HG03139 (cell line): ENCODE measurements at regions not wholly inside any gene's neighbourhood (a gene's known extent, or its start where the extent isn't known, plus 50 kb on each side); places are given as distances from the start of the nearest gene placed in this dataset.

ENCODE experiments used
- ATAC-seq: cut with Tn5 transposase; IDR thresholded peaks from one replicate; pipeline ENCODE4 v1.9.1; 2021; ENCODE audit not compliant: unreplicated experiment

- ATAC-seq = no peak
Measured at GRCh38 chr9:16223074-16223871, 647.2 kb downstream of the BNC2 start.

DNA sequence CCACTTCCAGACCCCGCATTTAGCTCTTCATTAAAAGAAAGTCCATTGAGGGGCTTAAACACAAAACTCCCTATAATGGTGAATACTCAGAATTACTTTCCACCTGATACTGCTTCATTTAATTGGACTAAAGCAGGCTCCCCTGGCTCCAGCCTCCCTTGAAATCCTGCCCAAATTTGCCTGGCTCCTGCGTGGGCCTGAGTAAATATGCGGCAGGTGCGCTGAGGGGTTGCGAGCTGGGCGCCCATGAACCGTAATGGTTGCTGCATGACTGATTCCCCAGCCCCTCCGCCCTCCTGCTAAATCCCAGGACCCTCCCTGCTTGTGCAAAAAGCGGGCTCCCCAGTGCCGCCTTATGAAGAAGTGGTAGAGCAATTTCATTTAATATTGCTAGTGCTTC is 639.7 kb downstream of the BNC2 start:
- ATAC-seq = no peak

DNA sequence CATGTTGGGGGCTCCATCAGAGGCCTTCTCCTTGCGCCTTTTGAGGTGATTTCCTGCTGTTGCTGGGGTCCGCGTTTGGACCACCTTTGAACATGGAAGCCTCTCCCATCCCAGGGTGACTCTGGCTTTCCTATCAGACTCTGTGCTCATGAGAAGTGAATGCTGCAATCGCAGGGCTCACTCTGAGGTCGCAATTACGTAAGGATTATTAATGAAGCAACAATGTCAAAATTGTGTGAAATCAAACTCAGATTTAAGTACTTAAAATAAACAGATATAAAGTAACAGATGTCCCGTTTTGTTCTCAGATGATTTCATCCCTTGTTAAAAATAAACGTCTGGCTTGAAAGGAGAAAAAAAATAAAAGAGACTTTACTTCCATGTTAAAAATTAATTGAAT is 634.2 kb downstream of the BNC2 start:
- no peak for ATAC-seq

- no peak for ATAC-seq
Measured at GRCh38 chr9:16236882-16237281, 633.6 kb downstream of the BNC2 start.

- no peak for ATAC-seq
Measured at GRCh38 chr9:16238623-16239138, 631.8 kb downstream of the BNC2 start.

GRCh38 chr9:16241231-16241630 is 629.2 kb downstream of the BNC2 start:
- no peak for ATAC-seq

DNA sequence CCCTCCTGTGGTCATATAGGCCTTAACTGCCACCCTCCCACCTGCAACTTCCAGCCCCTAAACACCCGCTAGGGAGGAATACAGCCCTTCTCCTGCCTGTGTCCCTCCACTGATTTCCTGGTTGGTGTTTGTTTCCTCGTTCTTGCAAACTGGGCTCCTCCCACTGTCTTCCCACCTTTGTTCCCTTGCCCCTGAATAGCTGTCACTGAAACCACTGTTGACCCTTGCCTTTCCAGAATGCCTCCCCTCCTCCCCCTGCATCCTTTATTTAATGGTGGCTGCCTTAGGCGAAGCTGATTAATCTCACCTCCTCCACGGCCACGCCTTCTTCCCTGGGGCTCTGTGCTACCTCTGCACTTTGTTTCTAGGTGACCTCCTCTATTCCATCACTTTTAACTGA is 626.7 kb downstream of the BNC2 start:
- ATAC-seq = no peak

- no peak for ATAC-seq
Measured at GRCh38 chr9:16245756-16246440, 624.6 kb downstream of the BNC2 start.

DNA sequence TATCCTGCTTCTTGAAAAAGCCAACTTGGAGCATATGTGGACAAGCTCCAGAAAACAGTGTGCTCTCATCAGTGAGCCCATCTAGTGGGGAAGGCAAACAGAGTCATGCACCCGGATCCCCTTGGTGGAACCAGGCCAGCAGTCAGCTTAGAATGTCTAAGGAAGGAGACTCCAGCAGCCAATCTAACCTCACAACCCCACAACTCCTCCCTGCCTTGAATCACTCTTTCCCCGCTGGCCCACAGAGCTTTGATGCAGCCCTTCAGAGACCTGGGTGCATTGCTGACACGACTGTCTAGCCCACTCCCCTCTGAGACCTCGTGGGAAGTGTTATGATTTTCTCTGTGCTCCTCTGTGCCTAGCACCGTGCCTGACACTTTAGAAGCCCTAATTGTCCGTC is 623.7 kb downstream of the BNC2 start:
- ATAC-seq = no peak

DNA sequence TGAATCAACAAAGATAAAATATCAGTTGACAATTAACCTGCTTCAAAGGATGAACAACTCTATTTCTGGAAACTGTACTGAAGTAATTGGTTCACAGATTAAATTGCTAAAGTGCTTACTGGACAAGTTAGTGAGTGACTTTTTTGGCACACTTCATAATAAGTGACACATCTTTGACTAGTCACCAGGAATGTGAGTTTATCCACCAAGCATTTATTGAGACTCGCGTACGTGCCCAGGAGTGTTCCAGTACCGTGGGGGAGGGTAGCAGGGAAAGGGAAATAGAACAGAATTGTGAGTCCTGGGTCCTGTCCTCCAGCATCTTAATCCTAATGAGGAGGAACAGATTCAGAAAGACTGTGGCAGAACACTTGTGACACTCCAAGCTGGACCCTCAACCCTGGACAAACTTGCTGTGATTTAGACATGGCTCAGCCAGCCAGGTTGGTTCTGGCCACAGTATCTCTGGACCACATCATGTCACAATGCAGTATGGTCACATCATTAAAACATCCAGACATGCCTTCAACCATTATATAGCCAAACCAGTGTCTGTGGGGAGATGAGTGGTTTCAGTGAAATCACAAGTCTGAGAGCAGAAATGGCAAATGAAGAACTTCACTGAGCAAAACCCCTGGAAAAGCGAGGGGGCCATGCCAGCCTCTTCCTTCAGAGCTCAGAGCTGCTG is 623.1 kb downstream of the BNC2 start:
- no peak for ATAC-seq

DNA sequence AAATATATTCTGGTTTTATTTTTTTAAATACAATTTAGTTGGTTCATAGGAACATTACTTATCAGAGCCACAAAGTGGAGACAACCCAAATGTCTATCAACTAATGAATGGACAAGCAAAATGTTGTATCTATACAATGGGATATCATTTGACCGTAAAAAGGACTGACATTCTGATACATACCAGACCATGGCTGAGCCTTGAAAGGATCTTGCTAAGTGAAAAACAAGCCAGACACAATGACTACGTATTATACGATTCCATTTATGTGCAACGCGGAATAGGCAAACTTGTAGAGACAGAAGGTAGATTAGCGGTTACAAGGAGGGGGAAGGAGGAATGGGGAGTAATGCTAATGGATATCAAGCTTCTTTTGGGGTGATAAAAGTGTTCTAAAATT is 621.6 kb downstream of the BNC2 start:
- ATAC-seq = no peak

DNA sequence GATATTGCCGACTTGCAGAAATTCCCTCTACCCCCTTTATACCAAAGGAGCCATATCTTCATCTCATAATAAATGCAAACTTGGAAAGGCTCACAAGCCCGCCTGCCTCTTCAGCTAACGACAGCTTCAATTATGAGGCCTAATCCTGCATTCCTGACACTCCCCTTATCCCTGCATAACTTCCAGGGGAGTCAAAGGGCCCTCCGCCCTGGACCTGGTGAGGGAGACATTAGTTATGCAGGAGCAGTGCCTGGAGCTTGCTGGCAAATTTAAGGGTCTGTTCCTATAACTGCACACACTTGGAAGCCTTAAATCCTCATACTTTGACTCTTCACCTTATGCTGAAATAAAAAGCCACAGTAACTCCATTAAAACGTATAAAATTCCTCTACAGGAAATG is 617.9 kb downstream of the BNC2 start:
- no peak for ATAC-seq

DNA sequence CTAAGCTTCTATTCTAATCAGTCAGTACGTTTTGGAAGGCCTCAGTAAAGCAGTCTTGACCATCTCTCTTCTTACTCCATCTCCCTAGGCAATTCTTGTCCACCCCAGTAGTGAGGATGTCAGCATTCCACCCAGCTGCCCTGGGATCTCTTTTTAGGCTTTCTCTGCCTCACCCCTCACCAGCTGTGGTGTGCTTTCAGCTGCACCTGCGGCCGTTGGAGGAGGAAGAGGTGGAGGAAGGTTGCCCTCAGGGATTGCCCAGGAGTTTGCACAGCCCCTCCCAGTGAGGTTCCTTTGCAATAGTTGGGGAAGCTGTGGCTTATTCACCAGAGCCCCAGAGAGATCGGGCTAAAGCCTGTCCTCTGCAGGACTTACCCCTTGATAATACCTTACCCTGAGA is 615.8 kb downstream of the BNC2 start:
- no peak for ATAC-seq

- ATAC-seq = no peak
Measured at GRCh38 chr9:16255217-16255616, 615.3 kb downstream of the BNC2 start.

- ATAC-seq = no peak
Measured at GRCh38 chr9:16257604-16258003, 612.9 kb downstream of the BNC2 start.

DNA sequence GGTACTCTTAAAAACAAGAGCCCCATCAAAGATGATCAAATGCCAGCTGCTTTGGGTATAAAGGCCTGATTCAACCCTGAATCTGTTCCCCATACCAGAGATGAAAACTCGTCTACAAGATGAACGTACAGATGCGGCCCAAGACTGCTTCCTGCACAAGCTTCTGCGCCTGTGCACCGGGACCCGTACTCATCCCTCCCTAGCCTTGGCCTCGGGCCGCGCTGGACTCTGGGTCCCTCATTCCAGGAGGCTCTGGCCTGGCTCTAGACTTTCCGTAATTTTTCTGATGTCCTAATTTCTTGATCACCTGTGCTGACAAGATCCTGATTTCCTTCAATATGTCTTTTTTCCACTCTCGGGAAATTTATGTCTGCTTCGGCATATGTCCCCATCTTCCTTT is 612.3 kb downstream of the BNC2 start:
- no peak for ATAC-seq

GRCh38 chr9:16258708-16259107 is 611.8 kb downstream of the BNC2 start:
- ATAC-seq = no peak

DNA sequence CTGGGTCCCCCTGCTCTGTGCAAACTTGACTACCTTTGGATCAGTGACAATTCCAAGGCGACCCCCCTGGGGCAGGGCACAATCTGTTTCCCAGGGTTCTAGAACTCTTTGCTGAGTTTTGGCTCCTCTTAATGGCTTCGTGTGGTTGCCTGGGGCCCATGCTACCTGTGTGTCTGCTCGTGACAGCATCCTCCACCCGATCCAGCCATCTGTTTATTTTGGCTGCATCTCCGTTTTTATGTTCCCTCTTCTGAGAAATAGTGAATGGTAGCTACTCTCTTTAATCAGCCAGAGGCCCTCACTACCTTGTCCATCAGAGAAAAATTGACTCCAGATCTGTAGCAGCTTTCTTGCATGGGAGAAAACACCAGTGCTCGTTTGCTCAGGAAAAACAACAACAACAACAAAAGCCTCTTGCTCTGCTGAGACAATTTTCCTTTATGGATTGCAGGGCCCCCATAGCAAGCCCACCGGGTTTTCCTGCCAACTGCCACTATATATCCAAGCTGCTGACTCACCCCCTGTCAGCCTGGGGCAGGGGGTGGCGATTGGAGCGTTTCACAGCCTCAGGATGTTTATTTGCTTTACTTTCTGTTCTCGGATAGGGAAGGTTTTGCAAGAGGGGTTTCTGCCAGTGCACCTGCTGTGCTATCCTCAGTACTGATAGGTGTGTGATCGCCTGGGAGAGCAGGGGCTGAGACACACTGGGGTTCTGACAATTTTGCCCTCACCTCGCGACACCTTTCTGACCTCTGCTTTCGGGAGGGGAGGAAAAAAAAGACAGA is 607.8 kb downstream of the BNC2 start:
- no peak for ATAC-seq

DNA sequence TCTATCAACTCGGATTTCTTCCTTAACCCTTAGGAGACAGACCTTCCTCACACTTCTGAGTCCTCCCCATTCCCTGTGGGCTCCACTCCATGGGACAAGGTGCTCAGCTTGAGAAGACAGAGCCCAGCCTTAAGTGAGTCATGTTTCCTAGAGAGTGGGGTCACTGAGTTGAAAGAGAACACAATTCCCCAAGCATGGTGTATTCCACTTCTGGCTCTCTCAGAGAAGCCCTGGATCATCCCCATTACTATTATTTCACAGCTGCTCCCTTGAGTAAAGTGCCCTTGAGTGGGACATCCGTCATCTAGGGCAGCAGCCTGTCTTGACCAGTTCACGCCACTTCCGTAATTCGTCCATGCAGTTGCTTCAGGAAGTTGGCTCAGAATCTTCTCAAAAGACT is 604.8 kb downstream of the BNC2 start:
- no peak for ATAC-seq

GRCh38 chr9:16266648-16267276 is 603.7 kb downstream of the BNC2 start:
- ATAC-seq = no peak
